Activated naive CD4-positive, alpha-beta T cell treated with Interleukin-2 at 50 U/mL for 16 hours (primary cell): ENCODE measurements at regions not wholly inside any gene's neighbourhood (a gene's known extent, or its start where the extent isn't known, plus 50 kb on each side); places are given as distances from the start of the nearest gene placed in this dataset.
"Not testable (repeated sequence)": the region's sequence is repeated elsewhere in the genome, so short reads cannot be mapped to it uniquely, and the experiment has no call there.

ENCODE experiments used
- DNase-seq: peaks from one replicate; pipeline ENCODE4 v3.0.0-alpha.2; 2020

- DNase-seq, result no peak
These were observed 208.2 kb downstream of the UQCRFS1 start for GRCh38 chr19:29004796-29005195.

GRCh38 chr19:29003641-29004409 is 209.1 kb downstream of the UQCRFS1 start:
- DNase-seq, result no peak

GRCh38 chr19:29002336-29002735 is 210.6 kb downstream of the UQCRFS1 start:
- DNase-seq, result no peak

- no peak for DNase-seq
These were observed 211.2 kb downstream of the UQCRFS1 start for GRCh38 chr19:29001597-29002245.

GRCh38 chr19:29001141-29001581 is 211.8 kb downstream of the UQCRFS1 start:
- no peak for DNase-seq

- DNase-seq, result no peak
These were observed 213.1 kb downstream of the UQCRFS1 start for GRCh38 chr19:28999724-29000433.

GRCh38 chr19:28998974-28999373 is 214.0 kb downstream of the UQCRFS1 start:
- no peak for DNase-seq

- not testable (repeated sequence) for DNase-seq
These were observed 215.1 kb downstream of the UQCRFS1 start for GRCh38 chr19:28997866-28998265.

GRCh38 chr19:28990522-28990921 is 222.4 kb downstream of the UQCRFS1 start:
- DNase-seq, result no peak

- DNase-seq, result no peak
These were observed 223.2 kb downstream of the UQCRFS1 start for GRCh38 chr19:28989739-28990138.

GRCh38 chr19:28988066-28988465 is 224.9 kb downstream of the UQCRFS1 start:
- DNase-seq, result no peak

GRCh38 chr19:28987177-28987576 is 225.8 kb downstream of the UQCRFS1 start:
- no peak for DNase-seq

- no peak for DNase-seq
These were observed 227.8 kb downstream of the UQCRFS1 start for GRCh38 chr19:28985201-28985600.

GRCh38 chr19:28984315-28984714 is 228.6 kb downstream of the UQCRFS1 start:
- no peak for DNase-seq

GRCh38 chr19:28983430-28983829 is 229.5 kb downstream of the UQCRFS1 start:
- DNase-seq, result no peak

GRCh38 chr19:28981994-28982393 is 231.0 kb downstream of the UQCRFS1 start:
- no peak for DNase-seq

- DNase-seq, result no peak
These were observed 231.4 kb downstream of the UQCRFS1 start for GRCh38 chr19:28981518-28981917.

GRCh38 chr19:28980236-28980868 is 232.6 kb downstream of the UQCRFS1 start:
- DNase-seq, result no peak

- no peak for DNase-seq
These were observed 235.1 kb downstream of the UQCRFS1 start for GRCh38 chr19:28977826-28978225.

GRCh38 chr19:28972058-28972852 is 240.7 kb downstream of the UQCRFS1 start:
- DNase-seq, result no peak

- DNase-seq, result no peak
These were observed 241.4 kb downstream of the UQCRFS1 start for GRCh38 chr19:28971513-28971912.

- DNase-seq, result no peak
These were observed 241.9 kb downstream of the UQCRFS1 start for GRCh38 chr19:28971049-28971448.
